ENCODE measurements at regions not wholly inside any gene's neighbourhood (a gene's known extent, or its start where the extent isn't known, plus 50 kb on each side); places are given as distances from the start of the nearest gene placed in this dataset.

- Histone ChIP-seq H3K27me3 (no peaks in the 10 kb centered on the region), H3K4me1 (replicated peaks in 1 of 2) (no peaks in the 10 kb centered on the region), H3K9me3 (replicated peaks in 1 of 3) (no peaks in the 10 kb centered on the region), H3K27ac (no peak overlapping the region), H3K36me3 (replicated peaks in 1 of 2) (no peaks in the 10 kb centered on the region), H3K4me3 (no peak overlapping the region)
- TF ChIP-seq POLR2A (IDR thresholded peaks at IDR 0.05) = no peak
- no peak for TF ChIP-seq CTCF (IDR thresholded peaks at IDR 0.05)
- 63 to 70% (median 65%) methylated on average over 4 of the region's 4 CpGs for WGBS, 4 donors
- no peak for DNase-seq
- intact Hi-C loops (cut with DNase I) = no loop called here
Measured at GRCh38 chr12:94803939-94804338, 153.6 kb upstream of the TMCC3 start.

DNA sequence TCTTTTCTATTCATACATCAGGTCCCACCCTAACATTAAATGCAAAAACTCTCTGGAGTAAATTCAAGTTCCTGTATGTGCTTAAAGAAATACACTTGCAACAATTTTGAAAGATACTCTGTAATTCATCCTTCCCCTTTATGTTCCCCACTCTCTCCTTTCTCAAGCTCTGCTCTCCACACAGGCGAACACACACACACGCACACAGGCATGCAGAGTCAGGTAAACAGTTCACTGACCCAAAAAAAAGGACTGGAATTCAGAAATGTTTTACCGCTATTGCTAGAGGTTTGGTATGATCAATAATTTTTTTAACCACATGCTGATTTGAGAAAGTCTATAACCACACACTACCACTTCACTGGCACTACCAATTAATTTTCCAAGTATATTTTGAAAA is 152.4 kb upstream of the TMCC3 start:
- WGBS, 4 donors = 88 to 97% (median 92%) methylated on average over 3 of the region's 3 CpGs
- no peak for DNase-seq
- TF ChIP-seq CTCF (IDR thresholded peaks at IDR 0.05) = no peak
- no peak for TF ChIP-seq POLR2A (IDR thresholded peaks at IDR 0.05)

GRCh38 chr12:94801745-94802144 is 151.4 kb upstream of the TMCC3 start:
- DNase-seq = no peak
- 88 to 97% (median 89%) methylated on average over 4 of the region's 4 CpGs for WGBS, 4 donors
- Histone ChIP-seq H3K27me3 (no peaks in the 10 kb centered on the region), H3K9me3 (replicated peaks in 1 of 3) (no peaks in the 10 kb centered on the region), H3K4me3 (no peak overlapping the region), H3K27ac (no peak overlapping the region), H3K4me1 (replicated peaks in 1 of 2) (no peaks in the 10 kb centered on the region), H3K36me3 (replicated peaks in 1 of 2) (no peaks in the 10 kb centered on the region)
- intact Hi-C loops (cut with DNase I) = no loop called here
- TF ChIP-seq CTCF (IDR thresholded peaks at IDR 0.05) = no peak
- TF ChIP-seq POLR2A (IDR thresholded peaks at IDR 0.05) = no peak

More for the DNA sequence above, 152.4 kb upstream of the TMCC3 start:
- no peaks in the 10 kb centered on the region for H3K4me1 ChIP-seq (replicated peaks in 1 of 2)
- no peaks in the 10 kb centered on the region for H3K27me3 ChIP-seq
- no peaks in the 10 kb centered on the region for H3K36me3 ChIP-seq (replicated peaks in 1 of 2)
- H3K4me3 ChIP-seq = no peak overlapping the region
- intact Hi-C loops (cut with DNase I) = no loop called here
- no peaks in the 10 kb centered on the region for H3K9me3 ChIP-seq (replicated peaks in 1 of 3)
- no peak overlapping the region for H3K27ac ChIP-seq

DNA sequence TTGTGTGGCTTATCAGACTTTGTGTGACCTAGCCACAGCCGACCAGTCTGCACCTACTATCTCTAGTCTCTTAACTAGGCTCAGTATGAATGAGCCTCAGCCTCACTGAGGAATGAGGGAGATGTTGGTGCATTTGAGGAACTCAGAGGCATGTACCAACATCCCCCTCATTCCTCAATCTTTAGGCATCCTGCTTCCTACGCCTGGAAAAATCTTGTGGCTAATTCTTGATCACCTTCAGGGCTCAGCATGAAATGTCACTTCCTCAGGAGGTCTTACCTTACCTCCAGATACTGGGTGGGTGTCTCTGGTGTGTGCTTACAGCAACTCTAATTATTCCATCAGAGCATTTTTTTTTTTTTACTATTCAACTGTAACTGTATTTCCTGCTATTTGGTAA is 148.8 kb upstream of the TMCC3 start:
- intact Hi-C loops (cut with DNase I) = no loop called here
- Histone ChIP-seq H3K36me3 (replicated peaks in 1 of 2) (no peaks in the 10 kb centered on the region), H3K27me3 (no peaks in the 10 kb centered on the region), H3K9me3 (replicated peaks in 1 of 3) (no peaks in the 10 kb centered on the region), H3K27ac (no peak overlapping the region), H3K4me1 (replicated peaks in 1 of 2) (no peaks in the 10 kb centered on the region), H3K4me3 (no peak overlapping the region)
- WGBS, 4 donors = 89 to 98% (median 93%) methylated on average over 2 of the region's 2 CpGs
- TF ChIP-seq CTCF (IDR thresholded peaks at IDR 0.05) (no peak), POLR2A (IDR thresholded peaks at IDR 0.05) (no peak)
- DNase-seq = no peak
